ENCODE measurements at regions not wholly inside any gene's neighbourhood (a gene's known extent, or its start where the extent isn't known, plus 50 kb on each side); places are given as distances from the start of the nearest gene placed in this dataset.

DNA sequence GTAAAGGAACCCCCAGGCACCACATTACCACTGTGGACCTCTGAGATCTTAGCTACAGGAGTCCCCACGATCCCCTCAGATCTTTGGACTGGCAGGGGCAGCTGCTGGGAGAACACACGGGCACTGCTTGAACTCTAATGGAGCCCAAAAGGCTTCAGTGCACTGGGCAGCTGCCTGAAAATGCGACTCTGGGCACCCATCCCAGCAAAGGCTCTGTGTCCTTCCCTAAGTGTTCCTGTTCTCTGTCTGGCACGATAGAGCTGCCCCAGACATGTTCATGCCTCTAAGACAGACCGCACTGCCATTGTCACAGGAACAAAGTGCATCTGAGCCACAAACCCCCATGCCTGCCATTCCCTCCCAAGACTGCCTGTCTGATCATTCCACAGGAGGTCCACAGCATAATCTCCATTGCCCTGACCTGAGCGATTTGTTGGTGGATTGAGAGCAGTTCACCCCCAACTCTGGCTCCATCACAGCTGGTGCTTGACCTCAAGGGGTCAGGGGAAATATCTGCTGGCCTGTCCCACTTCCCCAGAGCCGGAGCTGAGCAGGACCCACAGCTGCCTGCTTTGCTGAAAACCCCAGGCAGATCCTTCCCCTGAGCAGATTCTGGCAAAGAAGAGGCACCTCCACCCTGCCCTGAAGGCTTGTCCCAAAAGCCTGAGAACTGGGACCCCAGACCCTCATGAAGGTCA lies 436.0 kb upstream of the INTU start:
- DNase-seq: peak in 5 of 14 donors; percentile 1 to 28 (median 2)

- DNase-seq: no peak
Observed at GRCh38 chr4:127203562-127204200, 429.1 kb upstream of the INTU start.

DNA sequence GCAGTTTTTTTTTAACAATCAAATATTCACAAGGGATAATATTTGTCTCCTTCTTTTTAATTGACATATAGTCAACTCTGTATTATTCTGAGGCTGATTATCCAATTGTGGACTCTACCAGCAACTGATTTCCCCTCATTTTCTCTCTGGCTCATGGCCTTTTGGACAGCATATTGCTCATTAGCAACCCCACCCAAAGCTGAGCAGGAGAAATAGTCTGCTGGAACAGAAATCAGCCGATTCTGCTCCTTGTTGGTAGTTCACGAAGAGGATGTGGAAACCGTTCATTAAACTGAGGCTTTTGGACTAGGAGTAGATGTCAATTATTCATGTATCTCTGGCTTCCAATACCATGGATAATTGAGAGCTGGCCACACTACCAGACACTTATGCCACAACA lies 428.4 kb upstream of the INTU start:
- no peak for DNase-seq

GRCh38 chr4:127209580-127210095 lies 423.1 kb upstream of the INTU start:
- no peak for DNase-seq

- no peak for DNase-seq
Observed at GRCh38 chr4:127210893-127211649, 421.7 kb upstream of the INTU start.

- no peak for DNase-seq
Observed at GRCh38 chr4:127211650-127212560, 420.9 kb upstream of the INTU start.

GRCh38 chr4:127212701-127213100 lies 420.1 kb upstream of the INTU start:
- DNase-seq: no peak

- no peak for DNase-seq
Observed at GRCh38 chr4:127214016-127214415, 418.7 kb upstream of the INTU start.

DNA sequence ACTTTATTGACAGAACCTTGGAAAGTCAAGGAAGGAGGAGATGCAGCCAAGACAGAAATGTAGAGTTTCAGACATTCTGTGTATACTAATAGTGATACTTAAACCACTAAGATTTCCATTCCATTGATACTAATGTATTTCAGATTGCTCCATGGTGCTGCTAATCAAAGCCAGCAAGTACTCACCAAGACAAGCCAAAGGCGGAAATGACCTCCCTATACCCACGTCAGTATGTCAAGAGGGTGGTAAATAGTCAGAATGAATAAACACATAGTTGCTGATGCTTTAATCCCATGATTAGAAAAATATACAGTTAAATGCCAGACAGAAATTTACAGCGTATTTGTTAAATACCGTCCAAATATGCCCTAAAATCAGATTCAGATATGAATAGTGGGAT lies 417.8 kb upstream of the INTU start:
- DNase-seq: no peak

DNA sequence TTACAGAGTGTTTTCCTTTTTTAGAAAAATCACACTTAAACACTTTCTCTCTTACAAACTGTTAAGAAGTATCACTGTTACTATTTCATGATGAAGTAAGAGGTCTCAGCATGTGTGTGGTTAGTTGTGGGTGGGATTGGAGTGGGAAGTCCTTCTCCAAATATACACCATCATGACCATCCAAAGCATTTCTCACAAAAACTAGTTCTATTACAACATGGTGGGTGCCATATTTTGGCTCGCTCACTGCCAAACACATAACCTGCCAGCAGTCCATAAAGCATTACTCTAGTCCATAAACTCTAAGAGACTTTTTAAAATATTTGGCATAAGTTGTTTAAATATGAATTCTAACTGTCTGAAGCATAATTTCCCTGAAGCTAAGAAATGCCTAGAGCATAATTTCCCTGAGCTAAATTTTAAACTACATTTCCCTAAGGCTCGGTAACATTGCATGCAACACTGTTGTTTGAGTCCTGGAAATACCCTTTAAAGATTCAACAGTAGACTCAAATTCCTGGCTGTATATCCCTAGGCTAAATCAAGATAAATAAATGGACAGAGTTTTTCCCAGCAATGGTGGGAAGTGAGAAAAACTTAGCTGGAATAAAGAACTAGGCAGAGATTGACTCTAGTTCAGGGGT lies 415.0 kb upstream of the INTU start:
- DNase-seq: no peak

DNA sequence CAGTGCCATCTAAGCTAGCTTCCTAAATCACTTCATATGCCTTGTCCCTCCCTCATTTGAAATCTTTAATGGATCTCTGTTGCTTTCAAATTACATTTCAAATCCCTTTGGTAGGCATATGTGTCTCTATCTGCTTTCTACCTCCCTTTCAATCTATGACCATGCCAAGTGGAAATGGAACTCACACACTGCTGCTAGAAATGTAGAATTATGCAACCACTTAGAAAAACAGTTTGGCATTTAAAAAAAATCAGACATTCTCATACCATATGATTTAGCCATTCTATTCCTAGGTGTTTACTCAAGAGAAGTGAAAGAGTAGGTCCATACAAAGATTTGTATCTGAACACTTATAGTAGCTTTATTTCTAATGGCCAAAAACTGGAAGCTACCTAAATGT lies 413.5 kb upstream of the INTU start:
- DNase-seq: no peak

GRCh38 chr4:127224556-127224955 lies 408.2 kb upstream of the INTU start:
- no peak for DNase-seq

DNA sequence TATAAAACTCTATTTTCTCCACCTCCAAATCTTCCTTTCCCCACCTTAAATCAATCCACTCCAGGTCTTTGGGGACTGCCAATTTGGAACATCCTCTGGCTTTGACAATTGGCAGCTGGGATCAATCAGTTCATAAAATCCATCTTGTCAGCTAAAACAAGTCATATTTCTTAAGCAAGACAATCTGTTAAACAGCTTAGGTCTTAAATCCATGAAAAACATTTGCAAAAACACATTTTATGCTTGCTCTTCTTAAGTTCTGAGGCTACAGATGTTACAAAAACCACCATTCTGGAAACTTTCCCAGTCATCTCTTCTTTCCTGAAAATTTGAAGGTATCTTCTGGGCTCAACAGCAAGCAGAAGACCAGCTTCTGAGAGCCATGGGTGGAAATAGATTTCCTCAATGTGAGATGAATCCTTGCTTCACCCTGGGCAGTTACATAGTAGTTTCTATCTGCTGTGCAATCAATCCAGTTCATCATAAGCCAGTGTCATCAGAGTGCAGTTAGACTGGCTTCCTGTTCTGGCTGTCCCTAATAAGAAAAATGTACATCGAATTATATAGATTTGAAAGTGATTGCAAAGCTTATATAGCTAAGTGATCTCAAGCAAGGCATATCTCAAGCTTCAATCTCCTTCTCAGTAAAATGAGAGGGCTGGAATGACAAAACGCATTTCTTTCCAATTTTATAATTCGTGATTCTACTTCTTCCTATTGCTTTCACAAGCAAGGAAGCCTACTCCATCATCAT lies 402.7 kb upstream of the INTU start:
- no peak for DNase-seq

- no peak for DNase-seq
Observed at GRCh38 chr4:127236889-127237288, 395.9 kb upstream of the INTU start.

DNA sequence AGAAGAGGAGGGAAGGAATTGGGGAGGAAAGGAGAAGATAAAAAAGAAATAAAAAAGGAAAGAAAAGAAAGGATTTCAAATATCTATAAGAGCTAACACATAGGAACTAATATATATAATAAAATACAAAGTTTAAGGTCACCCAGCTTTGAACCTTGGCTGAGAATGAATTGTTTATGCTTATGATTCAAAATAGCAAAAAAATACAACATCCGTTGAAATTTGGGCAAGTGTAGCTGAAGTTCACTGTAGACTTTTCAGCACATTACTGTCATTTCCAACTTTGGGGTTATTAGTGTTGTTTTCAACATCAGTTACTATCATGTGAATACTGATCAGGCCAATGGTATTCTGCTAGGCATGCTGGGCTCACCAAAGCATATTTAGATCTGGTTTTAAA lies 395.2 kb upstream of the INTU start:
- DNase-seq: no peak

GRCh38 chr4:127238956-127239475 lies 393.7 kb upstream of the INTU start:
- DNase-seq: no peak

GRCh38 chr4:127239902-127240763 lies 392.6 kb upstream of the INTU start:
- DNase-seq: no peak

DNA sequence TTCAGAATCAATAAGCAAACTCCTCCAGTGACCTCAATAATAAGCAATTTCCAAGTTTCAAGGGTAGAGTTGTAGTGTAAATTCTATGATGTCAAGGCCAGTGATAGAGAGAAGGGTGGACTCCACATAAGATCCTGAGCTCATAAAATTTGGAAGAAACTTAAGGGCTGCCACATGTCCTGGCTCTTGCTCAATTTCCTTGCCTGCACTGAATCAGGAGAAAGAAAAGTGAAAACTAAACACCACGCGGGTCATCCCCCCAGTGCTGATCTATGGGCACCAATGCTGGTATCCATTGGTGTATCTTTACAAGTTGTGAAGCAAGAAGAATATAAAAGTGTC lies 392.0 kb upstream of the INTU start:
- no peak for DNase-seq

GRCh38 chr4:127244515-127244914 lies 388.2 kb upstream of the INTU start:
- DNase-seq: no peak

All from C1 segment of cervical spinal cord (tissue), 14 donors.